K562 (cell line): ENCODE measurements at regions not wholly inside any gene's neighbourhood (a gene's known extent, or its start where the extent isn't known, plus 50 kb on each side); places are given as distances from the start of the nearest gene placed in this dataset.

Experiments used
- ATAC-seq: fragments of 200-7000 bp; cut with Tn5 transposase; 3 replicates; pipeline ENCODE4 v1.9.1; 2020; ENCODE audit warnings: moderate library complexity
- BruUV-seq: library from RNA; stranded (reverse); fragments of 400-500 nt; replicated peaks from 2 replicates; lab custom pipeline; 2021; lab: Mats Ljungman, UMichigan
- CTCF ChIA-PET: fragments of 300-600 bp; formaldehyde crosslinking; extraction: SDS; loops from one replicate; lab custom pipeline; 2021; ENCODE audit warnings: low intra/inter-chr PET ratio; lab: Yijun Ruan, JAX
- POLR2A ChIA-PET: fragments of 300-600, 350-650 bp; sonication (Branson Sonifier 250); formaldehyde crosslinking; extraction: SDS; loops from one replicate; lab custom pipeline; 2021; ENCODE audit warnings: antibody characterized with exemption, inconsistent platforms; lab: Yijun Ruan, JAX
- DNase-seq, 4 experiments: peaks; one replicate each; pipeline versions ENCODE4 v3.0.0 to v3.0.0-alpha.2; 2011 to 2018; ENCODE audit warnings: low spot score in 3 of 4, mixed read lengths in 3 of 4; ENCODE audit errors: extremely low read depth in 1 of 4
- FAIRE-seq: peaks from 2 replicates; lab custom pipeline; 2011; peaks lifted over from hg19 to GRCh38; lab: Jason Lieb, UNC
- H2AFZ ChIP-seq: 2 replicates; pipeline ENCODE4 v1.6.0; 2011; ENCODE audit warnings: low read depth, low read length, control low read depth, inconsistent platforms
- H3K27ac ChIP-seq: fragments of 200-600 bp; 3 replicates; pipeline ENCODE4 v1.8.0; 2011; ENCODE audit warnings: low read depth, mild to moderate bottlenecking, control low read depth, inconsistent platforms, low read length, moderate library complexity, mixed read lengths; ENCODE audit errors: extremely low read depth
- H3K27me3 ChIP-seq, 2 experiments: fragments of 300-600 bp in 1 of 2; 2 replicates in 1 of 2; 3 replicates in 1 of 2; pipeline versions ENCODE4 v1.6.0 to v1.8.0; 2011; ENCODE audit warnings: inconsistent platforms in 2 of 2, low read length in 2 of 2, mild to moderate bottlenecking in 1 of 2, mixed read lengths in 1 of 2, moderate library complexity in 1 of 2; ENCODE audit not compliant: control insufficient read depth in 2 of 2, insufficient read depth in 2 of 2
- H3K36me3 ChIP-seq: fragments of 300-600 bp; 3 replicates; pipeline ENCODE4 v1.8.0; 2011; ENCODE audit warnings: mild to moderate bottlenecking, low read length, inconsistent platforms; ENCODE audit not compliant: control insufficient read depth, insufficient read depth
- H3K4me1 ChIP-seq, 2 experiments: fragments of 200-600 bp in 1 of 2; replicated peaks in 1 of 2; 2 replicates in 1 of 2; 3 replicates in 1 of 2; pipeline versions ENCODE4 v1.5.1 to v1.8.0; 2011; ENCODE audit warnings: inconsistent platforms in 2 of 2, low read length in 2 of 2, mild to moderate bottlenecking in 1 of 2, mixed read lengths in 1 of 2, moderate library complexity in 1 of 2; ENCODE audit not compliant: control insufficient read depth in 2 of 2, insufficient read depth in 2 of 2
- H3K4me2 ChIP-seq: 2 replicates; pipeline ENCODE4 v1.6.1; 2011; ENCODE audit warnings: low read length, control low read depth, inconsistent platforms, mixed read lengths; ENCODE audit not compliant: insufficient read depth
- H3K4me3 ChIP-seq: fragments of 200-600 bp; sonication (generic), shearing (Covaris generic); 2 replicates; pipeline ENCODE4 v1.5.1; 2016; ENCODE audit warnings: control low read depth, inconsistent platforms
- H3K79me2 ChIP-seq: fragments of 200-600 bp; 3 replicates; pipeline ENCODE4 v1.8.0; 2011; ENCODE audit warnings: low read length, inconsistent platforms; ENCODE audit not compliant: control insufficient read depth, insufficient read depth
- H3K9ac ChIP-seq, 2 experiments: 2 replicates each; pipeline versions ENCODE4 v1.6.0 to v1.6.1; 2011; ENCODE audit warnings: low read depth in 2 of 2, low read length in 2 of 2, control low read depth in 1 of 2, inconsistent platforms in 1 of 2, mild to moderate bottlenecking in 1 of 2, mixed read lengths in 1 of 2; ENCODE audit not compliant: insufficient read depth in 1 of 2
- H3K9me1 ChIP-seq: one replicate; pipeline ENCODE4 v1.6.0; 2011; ENCODE audit warnings: inconsistent platforms, mild to moderate bottlenecking, low read length, moderate library complexity; ENCODE audit not compliant: control insufficient read depth, insufficient read depth
- H3K9me3 ChIP-seq: replicated peaks from 2 replicates; pipeline ENCODE4 v1.5.1; 2011; ENCODE audit warnings: low read depth, low read length, inconsistent platforms; ENCODE audit not compliant: control insufficient read depth, insufficient read depth
- H4K20me1 ChIP-seq: replicated peaks from 2 replicates; pipeline ENCODE4 v1.6.1; 2011; ENCODE audit warnings: low read length, inconsistent platforms, mixed read lengths; ENCODE audit not compliant: control insufficient read depth, insufficient read depth
- ARID4B ChIP-seq: sonication (generic); formaldehyde crosslinking; IDR thresholded peaks from 2 replicates; pipeline ENCODE4 v1.8.0; 2022; ENCODE audit warnings: mild to moderate bottlenecking, missing genetic modification reagents
- HNRNPH1 ChIP-seq: fragments of 200-400 bp; formaldehyde crosslinking; optimal IDR thresholded peaks from 2 replicates; pipeline ENCODE3; 2017; ENCODE audit warnings: low read depth, mild to moderate bottlenecking, low read length, moderate library complexity
- HNRNPL ChIP-seq: fragments of 200-400 bp; formaldehyde crosslinking; IDR thresholded peaks from 2 replicates; pipeline ENCODE4 v1.6.1; 2017; ENCODE audit warnings: low read depth, mild to moderate bottlenecking, low read length
- MEIS2 ChIP-seq: fragments of 450-650 bp; IDR thresholded peaks from 2 replicates; pipeline ENCODE4 v1.6.1; 2014; ENCODE audit warnings: mild to moderate bottlenecking; ENCODE audit not compliant: partially characterized antibody
- SMARCA5 ChIP-seq: fragments of 450-650 bp; IDR thresholded peaks from 2 replicates; pipeline ENCODE4 v1.6.1; 2016
- TBP ChIP-seq: optimal IDR thresholded peaks from 2 replicates; pipeline ENCODE3; 2011; ENCODE audit warnings: low read depth, low read length, improper control_type of control experiment
- ZC3H11A ChIP-seq: IDR thresholded peaks from 2 replicates; pipeline ENCODE4 v1.6.1; 2012; ENCODE audit warnings: low read depth, low read length, improper control_type of control experiment
- ZNF395 ChIP-seq: fragments of 200-800 bp; sonication (Bioruptor generic); IDR thresholded peaks from 2 replicates; pipeline ENCODE4 v1.6.1; 2017; ENCODE audit warnings: missing genetic modification characterization, missing compliant biosample characterization
- WGBS: fragments of 100-300 bp; shearing (Covaris generic); methylation state at CpG from one replicate; pipeline ENCODE4 v1.1.6; 2016; ENCODE audit warnings: low coverage, mixed read lengths; ENCODE audit not compliant: insufficient coverage; ENCODE audit errors: missing lambda C conversion rate; 5-methylcytosine and 5-hydroxymethylcytosine counted together
- in situ Hi-C: fragments of 300-500 bp; cut with MboI; formaldehyde crosslinking; loops from 4 replicates; pipeline ENCODE4 v1.15.0; 2018; ENCODE audit warnings: inconsistent platforms, mixed read lengths
- intact Hi-C: fragments of 100-400 bp; cut with micrococcal nuclease; formaldehyde crosslinking; loops from 2 replicates; pipeline ENCODE4 v1.14.2; 2022
- TF ChIP-seq, protein P1 (sequence below), 2 experiments: fragments of 450-650 bp; conservative IDR thresholded peaks; 2 replicates each; pipeline ENCODE4 v1.6.1; 2017; ENCODE audit warnings: mild to moderate bottlenecking in 2 of 2, moderate library complexity in 2 of 2
- TF ChIP-seq, protein P2 (sequence below): fragments of 250-450 bp; sonication (Bioruptor Pico); IDR thresholded peaks from 2 replicates; pipeline ENCODE4 v1.9.0; 2021; ENCODE audit warnings: mild to moderate bottlenecking

DNA sequence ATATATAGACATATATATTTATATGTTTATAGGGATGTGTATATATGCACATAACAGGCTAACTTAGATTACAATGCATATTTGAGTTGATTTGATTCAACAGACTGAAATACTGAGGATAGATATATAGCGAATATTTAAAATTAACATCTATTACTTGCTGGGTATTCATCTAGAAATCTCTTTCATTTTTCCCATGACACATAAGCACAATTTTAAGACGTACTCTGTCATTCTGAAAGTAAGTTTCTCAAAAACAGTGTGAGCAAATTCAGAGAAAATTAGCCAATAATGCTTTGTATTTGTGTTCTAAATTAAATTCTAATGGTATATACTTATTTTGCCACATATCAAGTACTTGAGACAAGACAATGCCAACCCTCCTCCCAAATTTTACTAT lies 907.5 kb upstream of the MDGA2 start (continued):
- TF ChIP-seq, protein P1, sequence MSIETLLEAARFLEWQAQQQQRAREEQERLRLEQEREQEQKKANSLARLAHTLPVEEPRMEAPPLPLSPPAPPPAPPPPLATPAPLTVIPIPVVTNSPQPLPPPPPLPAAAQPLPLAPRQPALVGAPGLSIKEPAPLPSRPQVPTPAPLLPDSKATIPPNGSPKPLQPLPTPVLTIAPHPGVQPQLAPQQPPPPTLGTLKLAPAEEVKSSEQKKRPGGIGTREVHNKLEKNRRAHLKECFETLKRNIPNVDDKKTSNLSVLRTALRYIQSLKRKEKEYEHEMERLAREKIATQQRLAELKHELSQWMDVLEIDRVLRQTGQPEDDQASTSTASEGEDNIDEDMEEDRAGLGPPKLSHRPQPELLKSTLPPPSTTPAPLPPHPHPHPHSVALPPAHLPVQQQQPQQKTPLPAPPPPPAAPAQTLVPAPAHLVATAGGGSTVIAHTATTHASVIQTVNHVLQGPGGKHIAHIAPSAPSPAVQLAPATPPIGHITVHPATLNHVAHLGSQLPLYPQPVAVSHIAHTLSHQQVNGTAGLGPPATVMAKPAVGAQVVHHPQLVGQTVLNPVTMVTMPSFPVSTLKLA (conservative IDR thresholded peaks at IDR 0.05), result no peak
- no peak for TF ChIP-seq HNRNPH1
- no peak for TF ChIP-seq MEIS2

DNA sequence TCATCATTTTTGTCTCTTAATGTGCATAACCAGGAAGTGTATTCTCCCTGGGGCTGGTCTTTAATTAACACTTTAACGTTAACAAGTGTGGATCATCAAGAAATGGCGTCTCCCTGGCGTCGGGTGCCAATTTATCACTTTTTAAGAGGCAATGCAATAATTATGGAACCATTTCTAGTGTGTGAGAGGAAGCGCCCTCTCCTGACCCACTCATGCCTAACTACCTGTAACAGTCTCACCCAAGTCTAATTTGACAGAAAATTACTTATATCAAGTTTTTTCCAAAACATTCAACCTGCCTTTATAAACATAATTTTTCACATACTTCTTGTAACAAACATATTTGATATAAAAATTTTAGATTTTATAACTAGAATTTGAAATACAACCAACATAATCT lies 905.3 kb upstream of the MDGA2 start:
- WGBS, result 0% methylated on average over 5 of the region's 5 CpGs
- no peak for ATAC-seq

More for the DNA sequence above, 905.3 kb upstream of the MDGA2 start:
- no peaks in the 10 kb centered on the region for H3K9me3 ChIP-seq
- no peak overlapping the region for H3K9ac ChIP-seq
- H3K9me1 ChIP-seq, result no peaks in the 10 kb centered on the region
- H3K79me2 ChIP-seq, result no peaks in the 10 kb centered on the region
- CTCF ChIA-PET, result no interaction called here
- H3K27me3 ChIP-seq, result no peaks in the 10 kb centered on the region
- FAIRE-seq, result no peak
- intact Hi-C loops, result no loop called here
- no peak for DNase-seq
- H3K36me3 ChIP-seq, result no peaks in the 10 kb centered on the region
- H3K4me1 ChIP-seq, result no peaks in the 10 kb centered on the region
- H3K27ac ChIP-seq, result no peak overlapping the region
- no peak for TF ChIP-seq ZC3H11A
- no peak for TF ChIP-seq SMARCA5
- no peak for TF ChIP-seq TBP
- no peak for TF ChIP-seq ARID4B (CRISPR knock-in tag)
- no peak for TF ChIP-seq HNRNPL
- TF ChIP-seq, protein P2, sequence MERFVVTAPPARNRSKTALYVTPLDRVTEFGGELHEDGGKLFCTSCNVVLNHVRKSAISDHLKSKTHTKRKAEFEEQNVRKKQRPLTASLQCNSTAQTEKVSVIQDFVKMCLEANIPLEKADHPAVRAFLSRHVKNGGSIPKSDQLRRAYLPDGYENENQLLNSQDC (CRISPR knock-in tag), result no peak
- no peak for TF ChIP-seq ZNF395 (CRISPR knock-in tag)
- in situ Hi-C loops, result no loop called here
- no peaks in the 10 kb centered on the region for H4K20me1 ChIP-seq
- no peak overlapping the region for H3K4me3 ChIP-seq
- H2AFZ ChIP-seq, result no peak overlapping the region
- no peak overlapping the region for H3K4me2 ChIP-seq
- POLR2A ChIA-PET, result no interaction called here
- no TSS peak for BruUV-seq
